Cortex of kidney (tissue), 1 donor: ENCODE measurements at regions not wholly inside any gene's neighbourhood (a gene's known extent, or its start where the extent isn't known, plus 50 kb on each side); places are given as distances from the start of the nearest gene placed in this dataset.

Experiments
- DNase-seq: peaks from one replicate; lab custom pipeline; 2025; lab: John Stamatoyannopoulos, UW

GRCh38 chr16:85326113-85326793, 214.0 kb upstream of the CIBAR2 start:
- no peak for DNase-seq

GRCh38 chr16:85326794-85327181, 214.5 kb upstream of the CIBAR2 start:
- no peak for DNase-seq

GRCh38 chr16:85327731-85328675, 215.7 kb upstream of the CIBAR2 start:
- DNase-seq: no peak

- DNase-seq: no peak
Observed at GRCh38 chr16:85328676-85329058, 216.4 kb upstream of the CIBAR2 start.

GRCh38 chr16:85329059-85329812, 217.0 kb upstream of the CIBAR2 start:
- no peak for DNase-seq

GRCh38 chr16:85330006-85330693, 217.9 kb upstream of the CIBAR2 start:
- DNase-seq: no peak

GRCh38 chr16:85330694-85331188, 218.5 kb upstream of the CIBAR2 start:
- DNase-seq: no peak

- no peak for DNase-seq
Observed at GRCh38 chr16:85331688-85332087, 219.4 kb upstream of the CIBAR2 start.

GRCh38 chr16:85332175-85332574, 219.9 kb upstream of the CIBAR2 start:
- no peak for DNase-seq

GRCh38 chr16:85333337-85333736, 221.1 kb upstream of the CIBAR2 start:
- DNase-seq: no peak

- no peak for DNase-seq
Observed at GRCh38 chr16:85333744-85334640, 221.7 kb upstream of the CIBAR2 start.

- no peak for DNase-seq
Observed at GRCh38 chr16:85334718-85335583, 222.7 kb upstream of the CIBAR2 start.

GRCh38 chr16:85335584-85336491, 223.6 kb upstream of the CIBAR2 start:
- no peak for DNase-seq

GRCh38 chr16:85337910-85338637, 225.8 kb upstream of the CIBAR2 start:
- DNase-seq: no peak

- DNase-seq: no peak
Observed at GRCh38 chr16:85338638-85338982, 226.3 kb upstream of the CIBAR2 start.

GRCh38 chr16:85338989-85339685, 226.9 kb upstream of the CIBAR2 start:
- no peak for DNase-seq

GRCh38 chr16:85341972-85342695, 229.9 kb upstream of the CIBAR2 start:
- no peak for DNase-seq
